A673 (cell line): ENCODE measurements at regions not wholly inside any gene's neighbourhood (a gene's known extent, or its start where the extent isn't known, plus 50 kb on each side); places are given as distances from the start of the nearest gene placed in this dataset.

ENCODE experiments used
- CTCF ChIP-seq: fragments of 300-800, 200-600 bp; sonication (generic); conservative IDR thresholded peaks from 2 replicates; pipeline ENCODE4 v1.5.1; 2017; ENCODE audit warnings: low read depth, mild to moderate bottlenecking, antibody characterized with exemption, low read length, moderate library complexity, mixed read lengths
- EZH2 ChIP-seq: fragments of 200-600 bp; sonication (generic); IDR thresholded peaks from 2 replicates; pipeline ENCODE4 v1.6.1; 2017; ENCODE audit warnings: borderline replicate concordance, low read depth, mild to moderate bottlenecking, mixed read lengths, antibody characterized with exemption, low read length; ENCODE audit not compliant: poor library complexity, severe bottlenecking

GRCh38 chr12:24172031-24172772, 222.7 kb upstream of the SOX5 start:
- TF ChIP-seq CTCF (no peak), EZH2 (no peak)
